NCI-H128 (cell line): ENCODE measurements at regions not wholly inside any gene's neighbourhood (a gene's known extent, or its start where the extent isn't known, plus 50 kb on each side); places are given as distances from the start of the nearest gene placed in this dataset.
"Not testable (repeated sequence)": the region's sequence is repeated elsewhere in the genome, so short reads cannot be mapped to it uniquely, and the experiment has no call there.

Experiments
- DNase-seq: peaks from one replicate; lab custom pipeline; 2025; ENCODE audit not compliant: unreplicated experiment; lab: John Stamatoyannopoulos, UW

GRCh38 chr7:155939350-155939749 is 127.1 kb upstream of the SHH start:
- DNase-seq = no peak

- no peak for DNase-seq
These were observed 125.9 kb upstream of the SHH start for GRCh38 chr7:155938129-155938528.

GRCh38 chr7:155935726-155936125 is 123.5 kb upstream of the SHH start:
- DNase-seq = no peak

GRCh38 chr7:155935005-155935557 is 122.8 kb upstream of the SHH start:
- no peak for DNase-seq

- not testable (repeated sequence) for DNase-seq
These were observed 120.1 kb upstream of the SHH start for GRCh38 chr7:155932324-155932723.

- DNase-seq = no peak
These were observed 119.3 kb upstream of the SHH start for GRCh38 chr7:155931396-155932085.

- DNase-seq = no peak
These were observed 118.3 kb upstream of the SHH start for GRCh38 chr7:155930527-155930926.

- no peak for DNase-seq
These were observed 117.8 kb upstream of the SHH start for GRCh38 chr7:155930061-155930460.

GRCh38 chr7:155928583-155928982 is 116.3 kb upstream of the SHH start:
- no peak for DNase-seq

GRCh38 chr7:155927905-155928304 is 115.6 kb upstream of the SHH start:
- DNase-seq = no peak

- no peak for DNase-seq
These were observed 113.4 kb upstream of the SHH start for GRCh38 chr7:155925682-155926081.

GRCh38 chr7:155922067-155922816 is 110.0 kb upstream of the SHH start:
- DNase-seq = no peak

GRCh38 chr7:155921804-155922066 is 109.5 kb upstream of the SHH start:
- DNase-seq = no peak

GRCh38 chr7:155921086-155921803 is 109.0 kb upstream of the SHH start:
- DNase-seq = no peak

GRCh38 chr7:155920068-155920461 is 107.8 kb upstream of the SHH start:
- no peak for DNase-seq

- DNase-seq = no peak
These were observed 107.3 kb upstream of the SHH start for GRCh38 chr7:155919391-155920067.

GRCh38 chr7:155918720-155919390 is 106.6 kb upstream of the SHH start:
- DNase-seq = no peak

GRCh38 chr7:155917836-155918430 is 105.7 kb upstream of the SHH start:
- no peak for DNase-seq

- DNase-seq = no peak
These were observed 104.8 kb upstream of the SHH start for GRCh38 chr7:155916926-155917655.

GRCh38 chr7:155914341-155914740 is 102.1 kb upstream of the SHH start:
- no peak for DNase-seq
